ENCODE measurements at regions not wholly inside any gene's neighbourhood (a gene's known extent, or its start where the extent isn't known, plus 50 kb on each side); places are given as distances from the start of the nearest gene placed in this dataset.
"Not testable (repeated sequence)": the region's sequence is repeated elsewhere in the genome, so short reads cannot be mapped to it uniquely, and the experiment has no call there.

- no peak for DNase-seq (ENCODE audit: low read depth in 3 of 3)
Observed at GRCh38 chr3:13137941-13138832, 65.0 kb upstream of the IQSEC1 start.

DNA sequence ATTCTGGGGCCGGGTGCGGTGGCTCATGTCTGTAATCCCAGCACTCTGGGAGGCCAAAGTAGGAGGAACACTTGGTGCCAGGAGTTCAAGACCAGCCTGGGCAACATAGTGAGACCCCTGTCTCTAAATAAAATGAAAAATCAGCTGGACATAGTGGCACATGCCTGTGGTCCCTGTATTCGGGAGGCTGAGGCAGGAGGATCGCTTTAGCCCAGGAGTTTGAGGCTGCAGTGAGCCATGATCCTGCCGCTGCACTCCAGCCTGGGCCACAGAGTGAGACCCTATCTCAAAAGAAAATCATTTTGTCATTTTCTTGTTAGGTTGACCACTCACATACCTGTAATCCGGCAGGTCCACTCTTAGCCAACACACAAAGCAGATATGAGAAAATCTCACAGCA lies 63.6 kb upstream of the IQSEC1 start:
- not testable (repeated sequence) for DNase-seq (ENCODE audit: low read depth in 3 of 3)

DNA sequence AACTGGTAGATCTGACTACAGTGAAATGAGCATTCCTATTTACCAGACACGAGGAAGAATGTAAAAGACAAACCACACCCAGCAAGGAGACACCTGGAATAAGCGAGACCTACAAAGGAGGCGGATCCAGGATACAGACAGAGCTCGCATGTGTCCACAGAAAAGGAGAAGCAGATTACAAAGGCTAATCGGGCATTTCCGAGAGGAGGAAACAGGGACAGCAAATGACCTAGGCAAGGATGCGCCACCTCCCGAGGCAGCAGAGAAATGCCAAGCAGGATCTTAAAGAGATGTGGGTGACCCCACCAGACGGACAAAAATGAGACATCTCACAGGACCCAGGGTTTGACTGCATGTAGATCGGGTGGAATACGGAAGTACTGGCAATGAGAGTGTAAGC lies 63.2 kb upstream of the IQSEC1 start:
- DNase-seq (ENCODE audit: low read depth in 3 of 3), result no peak

DNA sequence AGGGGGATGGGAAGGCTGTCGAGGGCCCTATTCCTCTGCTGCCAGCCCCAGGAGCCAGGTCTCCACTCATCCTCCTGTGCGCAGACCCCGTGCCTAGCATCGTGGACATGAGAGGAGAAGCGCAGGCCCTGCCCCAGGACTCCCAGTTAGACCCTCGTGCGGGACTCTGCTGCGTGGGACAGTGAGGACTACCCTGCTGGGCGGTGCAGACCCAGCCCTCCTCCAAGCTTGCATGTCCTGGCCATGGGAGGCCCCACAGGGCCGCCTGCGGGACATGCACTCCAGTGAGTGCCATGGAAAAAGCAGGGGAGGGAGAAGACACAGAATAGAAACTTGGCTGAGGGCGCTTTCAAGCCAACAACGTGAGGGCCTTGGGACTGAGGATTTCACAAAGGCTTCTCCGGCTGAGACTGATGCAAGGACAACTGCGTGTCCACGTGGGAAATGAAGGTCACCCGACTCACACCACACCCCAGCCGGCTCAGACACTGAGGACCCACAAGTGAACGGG lies 62.6 kb upstream of the IQSEC1 start:
- DNase-seq (ENCODE audit: low read depth in 3 of 3), result no peak

- no peak for DNase-seq (ENCODE audit: low read depth in 3 of 3)
Observed at GRCh38 chr3:13135251-13135810, 62.1 kb upstream of the IQSEC1 start.

GRCh38 chr3:13134879-13135206 lies 61.6 kb upstream of the IQSEC1 start:
- no peak for DNase-seq (ENCODE audit: low read depth in 3 of 3)

- DNase-seq (ENCODE audit: low read depth in 3 of 3), result no peak
Observed at GRCh38 chr3:13134166-13134878, 61.1 kb upstream of the IQSEC1 start.

- DNase-seq (ENCODE audit: low read depth in 3 of 3), result no peak
Observed at GRCh38 chr3:13133471-13133981, 60.3 kb upstream of the IQSEC1 start.

DNA sequence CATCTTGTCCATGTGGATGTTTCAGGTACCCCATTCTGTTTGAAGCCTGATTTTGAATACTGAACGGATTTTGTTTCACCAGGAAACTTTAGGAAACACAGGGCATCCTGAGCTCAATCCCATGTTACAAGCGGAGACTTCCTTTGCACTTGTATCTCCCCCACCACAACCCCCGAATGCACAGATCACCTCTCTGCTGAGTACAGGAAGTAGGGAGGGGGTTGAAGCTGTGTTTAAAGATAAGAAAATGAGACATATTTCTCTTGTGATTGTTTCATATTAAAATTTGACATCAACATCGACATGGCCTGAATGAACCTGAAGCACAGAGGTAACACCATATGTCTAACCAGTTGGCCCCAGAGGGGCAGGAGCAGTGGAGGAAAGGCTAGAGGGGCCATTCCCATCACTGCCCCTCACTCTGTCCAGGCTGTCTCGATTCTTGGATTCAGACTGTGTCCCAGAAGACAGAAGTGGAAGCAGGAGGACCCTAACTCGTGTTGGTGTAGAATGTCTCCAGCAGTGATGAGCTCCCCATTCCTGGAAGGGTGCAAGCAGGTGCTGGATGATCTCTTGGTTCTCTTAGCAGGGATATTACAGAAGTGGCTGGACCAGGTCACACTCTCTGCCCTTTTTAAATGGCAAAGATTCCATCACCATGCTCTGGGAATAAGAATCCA lies 59.6 kb upstream of the IQSEC1 start:
- DNase-seq (ENCODE audit: low read depth in 3 of 3), result no peak

GRCh38 chr3:13132281-13132680 lies 59.1 kb upstream of the IQSEC1 start:
- no peak for DNase-seq (ENCODE audit: low read depth in 3 of 3)

GRCh38 chr3:13130464-13131193 lies 57.4 kb upstream of the IQSEC1 start:
- no peak for DNase-seq (ENCODE audit: low read depth in 3 of 3)

- no peak for DNase-seq (ENCODE audit: low read depth in 3 of 3)
Observed at GRCh38 chr3:13125092-13126015, 52.1 kb upstream of the IQSEC1 start.

- DNase-seq (ENCODE audit: low read depth in 3 of 3), result no peak
Observed at GRCh38 chr3:13124631-13125030, 51.4 kb upstream of the IQSEC1 start.

- no peak for DNase-seq (ENCODE audit: low read depth in 3 of 3)
Observed at GRCh38 chr3:13123765-13124164, 50.5 kb upstream of the IQSEC1 start.

- DNase-seq (ENCODE audit: low read depth in 3 of 3), result no peak
Observed at GRCh38 chr3:13123013-13123654, 49.9 kb upstream of the IQSEC1 start.

Measured in stimulated activated CD4-positive, alpha-beta T cell treated with anti-CD3 and anti-CD28 coated beads, TNF-alpha, amount 100 ng/mL, for 48 hours (primary cell).